ENCODE measurements at regions not wholly inside any gene's neighbourhood (a gene's known extent, or its start where the extent isn't known, plus 50 kb on each side); places are given as distances from the start of the nearest gene placed in this dataset.

DNA sequence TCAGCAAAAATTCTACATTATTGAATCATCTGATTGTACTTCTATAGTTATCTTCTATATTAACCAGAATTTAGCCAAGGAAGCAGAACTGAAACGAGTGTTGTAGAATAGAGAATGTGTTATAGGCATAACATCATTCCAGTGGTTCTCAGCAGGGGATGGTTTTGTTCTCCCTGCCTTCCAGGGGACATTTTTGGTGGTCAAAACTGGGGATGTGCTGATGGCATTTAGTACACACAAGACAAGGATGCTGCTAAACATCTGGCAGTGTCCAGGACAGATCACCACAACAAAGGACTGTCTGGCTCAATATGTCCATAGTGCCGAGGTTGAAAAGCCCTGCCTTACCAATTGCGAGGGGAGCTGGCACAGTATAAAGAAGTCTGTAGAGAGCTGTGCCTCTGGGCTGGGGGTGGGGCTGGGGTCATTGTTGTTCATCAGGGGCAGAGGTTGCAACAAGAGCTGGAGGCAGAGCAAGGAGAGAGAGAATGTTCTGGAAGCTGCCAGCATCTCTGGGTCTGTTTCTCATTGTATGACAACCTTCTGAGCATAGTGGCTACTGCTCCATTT, 1472.8 kb downstream of the AACS start:
- no peaks in the 10 kb centered on the region for H3K9me3 ChIP-seq (replicated peaks)
- H3K27me3 ChIP-seq (replicated peaks): no peaks in the 10 kb centered on the region
- no peaks in the 10 kb centered on the region for H3K36me3 ChIP-seq
- H3K4me1 ChIP-seq (replicated peaks): no peaks in the 10 kb centered on the region
- DNase-seq (ENCODE audit: low read depth in 1 of 2, low spot score in 2 of 2): no peak
- no peak overlapping the region for H3K27ac ChIP-seq
- no peak overlapping the region for H3K4me3 ChIP-seq

DNA sequence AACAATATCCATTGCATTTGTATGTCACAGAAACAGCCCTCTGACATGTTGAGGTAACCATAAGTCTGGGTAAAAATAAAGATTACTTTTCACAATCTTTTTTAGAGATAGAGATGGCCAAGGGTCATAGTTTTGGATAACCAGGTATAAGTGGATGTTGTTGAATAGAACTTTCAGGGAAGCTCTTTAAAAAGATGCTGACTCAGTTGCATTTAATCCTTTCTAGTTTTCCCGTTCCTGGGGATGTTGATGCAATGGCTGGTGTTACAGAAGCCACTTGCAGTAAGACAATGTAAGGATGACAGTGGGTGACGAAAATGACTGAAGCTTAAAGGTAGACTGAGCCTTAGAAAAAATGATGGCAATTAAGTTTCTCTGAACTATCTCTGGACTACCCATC, 1473.7 kb downstream of the AACS start:
- H3K4me3 ChIP-seq: no peak overlapping the region
- no peaks in the 10 kb centered on the region for H3K9me3 ChIP-seq (replicated peaks)
- no peak for DNase-seq (ENCODE audit: low read depth in 1 of 2, low spot score in 2 of 2)
- no peak overlapping the region for H3K27ac ChIP-seq
- H3K4me1 ChIP-seq (replicated peaks): no peaks in the 10 kb centered on the region
- H3K36me3 ChIP-seq: no peaks in the 10 kb centered on the region
- no peaks in the 10 kb centered on the region for H3K27me3 ChIP-seq (replicated peaks)

DNA sequence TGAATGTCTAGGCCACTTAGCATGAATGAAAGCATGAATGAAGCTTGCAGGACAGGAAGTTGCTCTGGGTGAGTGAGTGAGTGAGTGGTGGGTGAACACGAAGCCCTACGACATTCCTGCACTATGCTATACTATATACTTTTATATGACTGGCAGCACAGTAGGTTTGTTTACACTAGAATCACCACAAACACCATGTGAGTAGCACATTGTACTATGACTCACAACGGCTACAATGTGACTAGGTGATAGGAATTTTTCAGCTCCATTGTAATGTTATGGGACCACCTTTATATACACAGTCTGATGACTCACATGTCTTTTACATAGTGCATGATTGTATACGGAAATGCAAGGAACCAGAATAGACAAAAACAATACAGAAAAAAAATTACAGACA, 1480.2 kb downstream of the AACS start:
- Histone ChIP-seq H3K4me1 (replicated peaks) (no peaks in the 10 kb centered on the region), H3K27ac (no peak overlapping the region), H3K4me3 (no peak overlapping the region), H3K27me3 (replicated peaks) (no peaks in the 10 kb centered on the region), H3K36me3 (no peaks in the 10 kb centered on the region), H3K9me3 (replicated peaks) (no peaks in the 10 kb centered on the region; the same call in 1 of the 2 replicates)
- DNase-seq (ENCODE audit: low read depth in 1 of 2, low spot score in 2 of 2): no peak

DNA sequence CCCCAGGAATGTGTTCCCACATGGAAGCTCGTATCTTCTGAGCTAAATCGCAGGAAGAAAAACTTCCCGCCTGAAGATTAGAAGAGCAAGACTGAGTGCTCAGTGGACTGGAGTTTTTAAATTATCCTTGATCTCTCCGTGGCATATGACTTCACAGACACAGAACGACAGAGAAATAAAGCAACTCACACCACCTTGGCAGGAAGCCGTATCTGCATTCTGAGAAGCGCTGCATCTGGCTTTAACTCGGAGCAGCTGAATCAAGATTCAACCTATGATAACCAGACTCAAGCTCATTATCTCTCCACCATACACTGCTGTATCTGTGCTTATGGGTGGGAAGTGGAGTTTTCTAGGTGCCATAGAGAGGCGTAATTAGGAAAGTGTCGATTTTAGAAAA, 1482.7 kb downstream of the AACS start:
- DNase-seq (ENCODE audit: low read depth in 1 of 2, low spot score in 2 of 2): no peak
- H3K4me3 ChIP-seq: no peak overlapping the region
- no peaks in the 10 kb centered on the region for H3K36me3 ChIP-seq
- H3K27ac ChIP-seq: no peak overlapping the region
- H3K4me1 ChIP-seq (replicated peaks): no peaks in the 10 kb centered on the region
- H3K27me3 ChIP-seq (replicated peaks): no peaks in the 10 kb centered on the region
- no peaks in the 10 kb centered on the region; the same call in 1 of the 2 replicates for H3K9me3 ChIP-seq (replicated peaks)

DNA sequence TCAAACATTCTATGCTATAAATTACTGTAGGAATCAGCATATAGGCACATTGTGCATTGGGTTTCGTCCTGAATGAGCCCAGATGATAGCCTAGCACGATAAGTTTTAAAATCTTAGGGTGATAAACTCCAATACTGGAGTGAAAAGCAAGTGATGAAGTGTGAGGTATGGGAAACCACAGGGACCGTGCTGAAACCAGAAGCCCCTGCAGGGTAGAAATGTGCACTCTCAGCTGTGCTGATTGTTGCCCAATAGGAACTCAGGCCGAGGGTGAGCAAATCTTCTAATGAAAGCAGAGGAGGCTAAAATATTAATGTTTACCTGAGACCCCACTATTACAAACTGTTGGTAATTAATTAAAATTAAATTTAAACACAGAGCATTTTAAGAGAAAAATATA, 1486.6 kb downstream of the AACS start:
- Histone ChIP-seq H3K36me3 (no peaks in the 10 kb centered on the region), H3K4me3 (no peak overlapping the region), H3K4me1 (replicated peaks) (no peaks in the 10 kb centered on the region), H3K9me3 (replicated peaks) (no peaks in the 10 kb centered on the region; the same call in 1 of the 2 replicates), H3K27me3 (replicated peaks) (no peaks in the 10 kb centered on the region), H3K27ac (no peak overlapping the region)
- DNase-seq (ENCODE audit: low read depth in 1 of 2, low spot score in 2 of 2): no peak

DNA sequence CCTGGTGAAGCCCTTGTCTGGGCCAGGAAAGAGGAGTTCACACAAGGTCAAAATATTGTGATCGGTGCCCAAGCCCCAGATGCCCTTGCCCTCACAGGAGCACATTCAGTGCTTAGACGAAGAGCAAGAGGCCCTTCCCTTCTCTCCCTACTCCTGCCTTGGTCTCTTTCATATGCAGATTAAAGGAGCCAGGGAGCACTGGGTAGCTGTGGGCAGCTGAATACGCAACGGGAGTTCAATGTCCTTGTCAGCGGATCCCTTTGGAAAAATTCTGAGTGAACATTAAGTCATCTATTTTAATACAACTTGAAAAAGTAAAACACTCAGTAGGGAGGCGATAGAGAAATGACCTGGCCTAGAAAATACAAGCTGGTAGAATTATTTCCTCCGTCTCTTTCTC, 1489.4 kb downstream of the AACS start:
- H3K4me1 ChIP-seq (replicated peaks): no peaks in the 10 kb centered on the region
- H3K9me3 ChIP-seq (replicated peaks): peaks cover 4% of the 10 kb centered on the region; the same call in 1 of the 2 replicates
- DNase-seq (ENCODE audit: low read depth in 1 of 2, low spot score in 2 of 2): no peak
- H3K27ac ChIP-seq: no peak overlapping the region
- no peaks in the 10 kb centered on the region for H3K36me3 ChIP-seq
- no peaks in the 10 kb centered on the region for H3K27me3 ChIP-seq (replicated peaks)
- no peak overlapping the region for H3K4me3 ChIP-seq

DNA sequence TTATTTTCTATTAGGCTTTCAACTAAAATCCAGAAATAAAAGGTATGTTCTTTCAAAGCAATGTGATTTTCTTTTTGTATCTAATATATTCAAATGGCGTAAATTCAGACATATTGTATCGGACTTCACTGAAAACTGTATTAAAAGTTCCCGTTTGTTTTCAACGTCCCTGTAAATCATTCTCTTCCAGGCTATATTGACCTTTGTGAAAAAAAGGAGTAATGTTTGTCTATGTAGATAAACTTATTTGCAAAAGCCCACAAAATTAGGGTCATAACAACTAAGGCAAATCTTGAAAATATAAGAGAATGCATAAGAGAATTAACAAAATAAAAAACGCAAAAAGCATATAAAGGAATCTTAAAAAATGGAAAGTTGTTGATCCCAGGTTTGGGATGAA, 1492.4 kb downstream of the AACS start:
- no peak for DNase-seq (ENCODE audit: low read depth in 1 of 2, low spot score in 2 of 2)
- H3K4me3 ChIP-seq: no peak overlapping the region
- H3K9me3 ChIP-seq (replicated peaks): peaks cover 4% of the 10 kb centered on the region; the same call in 1 of the 2 replicates
- H3K4me1 ChIP-seq (replicated peaks): no peaks in the 10 kb centered on the region
- no peak overlapping the region for H3K27ac ChIP-seq
- no peaks in the 10 kb centered on the region for H3K36me3 ChIP-seq
- H3K27me3 ChIP-seq (replicated peaks): no peaks in the 10 kb centered on the region

DNA sequence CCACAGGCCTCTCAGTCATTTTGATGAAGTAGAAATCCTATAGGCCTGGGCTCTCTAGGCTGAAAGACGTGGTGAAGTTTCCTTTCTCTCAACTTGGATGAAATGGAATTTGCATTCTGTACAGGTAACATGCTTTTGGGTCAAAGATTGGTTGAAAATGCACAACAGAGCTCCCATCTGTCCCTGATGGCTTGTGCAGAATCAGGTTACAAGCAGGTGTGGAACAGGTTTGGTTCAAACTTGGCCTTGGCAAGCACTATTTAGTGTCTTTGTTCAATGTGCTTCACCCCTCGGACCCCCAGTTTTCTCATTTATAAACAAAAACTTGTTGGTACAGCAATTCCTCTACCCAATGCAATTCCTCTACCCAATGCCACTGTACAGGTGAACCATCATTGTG, 1493.0 kb downstream of the AACS start:
- peaks cover 4% of the 10 kb centered on the region; the same call in 1 of the 2 replicates for H3K9me3 ChIP-seq (replicated peaks)
- no peak overlapping the region for H3K4me3 ChIP-seq
- H3K27ac ChIP-seq: no peak overlapping the region
- H3K4me1 ChIP-seq (replicated peaks): no peaks in the 10 kb centered on the region
- DNase-seq (ENCODE audit: low read depth in 1 of 2, low spot score in 2 of 2): no peak
- H3K36me3 ChIP-seq: no peaks in the 10 kb centered on the region
- no peaks in the 10 kb centered on the region for H3K27me3 ChIP-seq (replicated peaks)

DNA sequence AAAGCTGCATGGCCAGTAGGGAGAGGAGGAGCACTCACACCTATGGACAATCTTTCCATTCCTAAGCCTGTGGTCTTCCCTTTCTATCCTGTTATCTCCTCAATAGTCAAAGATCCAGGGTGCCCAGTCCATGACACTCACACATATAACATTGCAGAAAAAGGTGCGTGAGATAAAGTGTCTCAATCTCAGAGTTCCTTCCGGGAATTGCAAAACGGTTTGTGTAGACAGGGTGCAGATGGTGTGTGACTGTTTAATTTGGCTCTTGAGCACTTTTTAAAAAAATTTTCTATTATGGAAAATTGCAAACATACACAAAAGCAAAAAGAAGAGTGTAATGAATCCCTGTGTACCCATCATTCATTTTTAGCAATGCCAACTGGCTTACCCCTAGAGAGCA, 1493.6 kb downstream of the AACS start:
- Histone ChIP-seq H3K9me3 (replicated peaks) (peaks cover 4% of the 10 kb centered on the region; the same call in 1 of the 2 replicates), H3K4me1 (replicated peaks) (no peaks in the 10 kb centered on the region), H3K36me3 (no peaks in the 10 kb centered on the region), H3K4me3 (no peak overlapping the region), H3K27me3 (replicated peaks) (no peaks in the 10 kb centered on the region), H3K27ac (no peak overlapping the region)
- DNase-seq (ENCODE audit: low read depth in 1 of 2, low spot score in 2 of 2): no peak

DNA sequence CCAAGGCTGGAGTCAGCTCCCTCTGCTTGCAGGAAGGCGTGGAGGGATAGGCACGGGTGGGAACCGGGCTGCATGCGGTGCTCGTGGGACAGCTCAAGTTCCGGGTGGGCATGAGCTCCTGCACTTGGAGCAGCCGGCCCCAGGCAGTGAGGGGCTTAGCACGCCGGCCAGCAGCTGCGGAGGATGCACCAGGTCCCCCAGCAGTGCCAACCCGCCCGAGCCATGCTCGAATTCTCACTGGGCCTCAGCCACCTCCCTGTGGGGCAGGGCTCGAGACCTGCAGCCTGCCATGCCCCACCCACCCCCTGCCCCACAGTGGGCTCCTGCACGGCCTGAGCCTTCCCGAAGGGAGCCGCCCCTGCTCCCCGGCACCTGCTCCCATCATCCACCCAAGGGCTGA, 1501.8 kb downstream of the AACS start:
- Histone ChIP-seq H3K27ac (no peak overlapping the region), H3K27me3 (replicated peaks) (no peaks in the 10 kb centered on the region), H3K36me3 (no peaks in the 10 kb centered on the region), H3K4me3 (no peak overlapping the region), H3K4me1 (replicated peaks) (no peaks in the 10 kb centered on the region), H3K9me3 (replicated peaks) (peaks cover 6% of the 10 kb centered on the region; the same call in 1 of the 2 replicates)
- DNase-seq (ENCODE audit: low read depth in 1 of 2, low spot score in 2 of 2): no peak

DNA sequence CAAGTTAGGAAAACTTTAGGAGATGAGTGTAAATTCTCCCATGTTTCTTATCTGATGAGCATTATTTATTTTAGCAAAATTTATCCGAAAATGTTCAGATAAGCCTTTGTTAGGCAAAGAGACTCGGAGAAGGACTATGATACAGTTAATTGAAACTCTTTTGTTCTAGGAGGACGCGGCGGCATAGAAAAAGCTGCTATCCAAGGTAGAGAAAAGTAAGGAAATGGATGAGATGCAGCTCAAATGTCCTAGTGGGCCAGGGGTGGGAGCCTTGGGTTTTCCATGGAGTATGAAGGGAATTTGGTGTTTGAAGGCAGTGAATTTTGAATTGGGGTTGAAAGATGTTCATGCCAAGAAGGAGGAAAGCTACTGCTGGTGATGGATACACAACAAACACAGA, 1504.5 kb downstream of the AACS start:
- no peaks in the 10 kb centered on the region for H3K4me1 ChIP-seq (replicated peaks)
- no peak overlapping the region for H3K27ac ChIP-seq
- DNase-seq (ENCODE audit: low read depth in 1 of 2, low spot score in 2 of 2): no peak
- no peaks in the 10 kb centered on the region for H3K36me3 ChIP-seq
- H3K9me3 ChIP-seq (replicated peaks): peaks cover 6% of the 10 kb centered on the region; the same call in 1 of the 2 replicates
- no peaks in the 10 kb centered on the region for H3K27me3 ChIP-seq (replicated peaks)
- no peak overlapping the region for H3K4me3 ChIP-seq

DNA sequence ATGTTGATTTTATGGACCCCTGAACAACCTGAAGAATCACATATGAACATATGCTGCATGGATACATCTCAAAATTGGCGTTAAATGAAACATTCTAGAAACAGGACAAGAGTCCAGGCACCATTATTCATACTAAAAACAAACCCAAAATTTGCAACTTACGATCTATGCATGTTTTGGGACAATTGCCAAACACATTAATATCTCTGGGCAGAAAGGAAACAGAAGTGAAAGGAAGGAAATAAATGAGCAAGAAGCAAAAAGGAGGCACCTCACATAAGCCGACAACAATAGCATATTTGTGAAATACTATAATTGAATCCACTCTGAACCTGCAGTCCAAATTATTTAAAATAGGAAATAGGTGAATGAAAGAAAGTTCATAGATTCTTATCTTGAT, 1505.3 kb downstream of the AACS start:
- Histone ChIP-seq H3K9me3 (replicated peaks) (peaks cover 6% of the 10 kb centered on the region; the same call in 1 of the 2 replicates), H3K36me3 (no peaks in the 10 kb centered on the region), H3K27me3 (replicated peaks) (no peaks in the 10 kb centered on the region), H3K27ac (no peak overlapping the region), H3K4me3 (no peak overlapping the region), H3K4me1 (replicated peaks) (no peaks in the 10 kb centered on the region)
- DNase-seq (ENCODE audit: low read depth in 1 of 2, low spot score in 2 of 2): no peak

DNA sequence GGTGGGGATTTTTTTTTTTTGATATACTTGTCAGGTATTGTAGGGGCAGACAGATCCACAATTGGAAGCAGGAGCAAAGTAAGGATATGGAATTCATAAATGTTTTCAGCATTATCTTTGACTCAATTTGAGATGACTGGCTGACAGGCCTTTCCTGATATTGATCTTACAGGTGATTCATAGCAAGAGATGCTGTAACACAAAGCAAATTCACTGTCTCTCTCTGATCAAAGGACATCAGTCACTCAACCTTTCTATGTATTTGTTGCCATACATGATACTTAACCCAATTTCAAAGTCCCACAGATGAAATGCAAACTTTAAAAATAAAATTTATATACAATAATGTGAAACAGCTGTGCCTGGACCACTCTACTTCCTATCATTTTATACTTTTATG, 1506.9 kb downstream of the AACS start:
- Histone ChIP-seq H3K36me3 (no peaks in the 10 kb centered on the region), H3K27ac (no peak overlapping the region), H3K9me3 (replicated peaks) (peaks cover 6% of the 10 kb centered on the region; the same call in 1 of the 2 replicates), H3K27me3 (replicated peaks) (no peaks in the 10 kb centered on the region), H3K4me3 (no peak overlapping the region), H3K4me1 (replicated peaks) (no peaks in the 10 kb centered on the region)
- no peak for DNase-seq (ENCODE audit: low read depth in 1 of 2, low spot score in 2 of 2)

DNA sequence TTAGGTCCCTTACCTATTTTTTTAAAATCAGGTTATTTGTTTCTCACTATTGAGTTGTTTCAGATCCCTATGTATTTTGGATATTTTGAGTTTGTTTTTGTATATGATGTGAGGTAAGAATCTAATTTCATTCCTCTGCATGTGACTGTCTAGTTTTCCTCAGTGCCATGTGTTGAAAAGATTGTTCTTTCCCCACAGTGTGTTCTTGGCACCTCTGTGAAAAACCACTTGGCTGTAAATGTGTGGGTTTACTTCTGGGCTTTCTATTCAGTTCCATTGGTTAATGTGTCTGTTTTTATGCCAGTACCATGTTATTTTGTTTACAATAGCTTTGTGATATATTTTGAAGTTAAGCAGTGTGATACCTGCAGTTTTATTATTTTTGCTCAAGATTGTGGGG, 1516.4 kb downstream of the AACS start:
- H3K27me3 ChIP-seq (replicated peaks): no peaks in the 10 kb centered on the region
- DNase-seq (ENCODE audit: low read depth in 1 of 2, low spot score in 2 of 2): no peak
- H3K27ac ChIP-seq: no peak overlapping the region
- no peak overlapping the region for H3K4me3 ChIP-seq
- H3K9me3 ChIP-seq (replicated peaks): 0 out of 2 replicates have a peak, but pooled peaks cover 8% of the 10 kb centered on the region
- no peaks in the 10 kb centered on the region for H3K4me1 ChIP-seq (replicated peaks)
- no peaks in the 10 kb centered on the region for H3K36me3 ChIP-seq

DNA sequence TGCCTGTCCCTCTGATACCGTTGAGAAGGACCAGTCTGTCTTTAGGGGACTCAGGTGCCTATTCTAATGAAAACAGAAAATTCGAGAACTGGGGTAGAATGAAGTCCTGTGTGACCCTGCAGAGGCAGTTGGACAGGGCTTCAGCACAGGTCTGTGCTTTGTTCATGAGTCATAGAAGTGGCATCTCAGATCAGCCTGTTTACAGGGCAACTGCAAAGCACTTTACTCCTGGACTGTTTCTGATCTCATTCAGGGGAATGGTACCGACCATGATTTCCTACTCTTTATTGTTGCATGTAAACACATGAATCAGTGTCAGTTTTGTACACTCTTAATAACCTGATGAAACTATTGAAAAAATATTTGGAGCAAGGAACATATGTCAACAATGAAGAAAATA, 1517.0 kb downstream of the AACS start:
- Histone ChIP-seq H3K4me3 (no peak overlapping the region), H3K27ac (no peak overlapping the region), H3K36me3 (no peaks in the 10 kb centered on the region), H3K4me1 (replicated peaks) (no peaks in the 10 kb centered on the region), H3K27me3 (replicated peaks) (no peaks in the 10 kb centered on the region), H3K9me3 (replicated peaks) (0 out of 2 replicates have a peak, but pooled peaks cover 8% of the 10 kb centered on the region)
- no peak for DNase-seq (ENCODE audit: low read depth in 1 of 2, low spot score in 2 of 2)
